Lung (tissue), 12 donors: ENCODE measurements at regions not wholly inside any gene's neighbourhood (a gene's known extent, or its start where the extent isn't known, plus 50 kb on each side); places are given as distances from the start of the nearest gene placed in this dataset. TPM values are rescaled to one million over a fixed set of nuclear protein-coding genes. Genes with fewer than 3 reads are reported as not detected.

Experiments
- ATAC-seq: fragments of 200-7000 bp; cut with Tn5 transposase; one replicate; pipeline ENCODE4 v1.9.1; 2020; ENCODE audit warnings: moderate number of reproducible peaks; ENCODE audit not compliant: insufficient read depth, low FRiP score
- DNase-seq, 3 donors: peaks; one replicate each; pipeline ENCODE4 v3.0.0-alpha.2; 2013 to 2017
- H3K27ac ChIP-seq, 2 donors: one replicate each; pipeline ENCODE4 v1.5.1; 2013; ENCODE audit warnings: mild to moderate bottlenecking in 2 of 2, moderate library complexity in 2 of 2, control low read depth in 1 of 2, inconsistent platforms in 1 of 2, low read depth in 1 of 2, low read length in 1 of 2
- H3K27me3 ChIP-seq, 3 donors: one replicate each; pipeline ENCODE4 v1.5.1; 2013; ENCODE audit warnings: low read length in 2 of 3; ENCODE audit not compliant: control insufficient read depth in 3 of 3, insufficient read depth in 3 of 3
- H3K36me3 ChIP-seq, 4 donors: one replicate each; pipeline ENCODE4 v1.5.1; 2013; ENCODE audit warnings: low read length in 4 of 4, mild to moderate bottlenecking in 1 of 4, moderate library complexity in 1 of 4; ENCODE audit not compliant: control insufficient read depth in 4 of 4, insufficient read depth in 4 of 4
- H3K4me1 ChIP-seq, 5 donors: one replicate each; pipeline ENCODE4 v1.5.1; 2013; ENCODE audit warnings: low read length in 5 of 5, mild to moderate bottlenecking in 2 of 5, moderate library complexity in 1 of 5; ENCODE audit not compliant: control insufficient read depth in 5 of 5, insufficient read depth in 5 of 5
- H3K4me3 ChIP-seq: one replicate; pipeline ENCODE4 v1.5.1; 2013; ENCODE audit warnings: mild to moderate bottlenecking, control low read depth, moderate library complexity
- H3K9ac ChIP-seq, 2 donors: one replicate each; pipeline ENCODE4 v1.5.1; 2013; ENCODE audit warnings: low read length in 2 of 2, control low read depth in 1 of 2; ENCODE audit not compliant: insufficient read depth in 1 of 2
- H3K9me3 ChIP-seq, 4 donors: one replicate each; pipeline ENCODE4 v1.5.1; 2013; ENCODE audit warnings: low read length in 3 of 4, mild to moderate bottlenecking in 1 of 4, moderate library complexity in 1 of 4; ENCODE audit not compliant: control insufficient read depth in 4 of 4, insufficient read depth in 3 of 4
- WGBS, 2 donors: extraction: QIAGEN DNeasy Blood & Tissue Kit; methylation state at CpG; one replicate each; pipeline ENCODE4 v1.1.7; 2013; 5-methylcytosine and 5-hydroxymethylcytosine counted together
- small RNA-seq: library from RNA; depleted of rRNA; stranded (forward); fragments of <200 nt; gene quantifications from one replicate; pipeline ENCODE3, GENCODE V24; 2014; ENCODE audit warnings: low replicate concordance
- TF ChIP-seq, protein P1 (sequence below): IDR thresholded peaks from 2 replicates; pipeline ENCODE4 v1.5.1; 2012; ENCODE audit warnings: mild to moderate bottlenecking; ENCODE audit errors: control extremely low read depth, extremely low read depth
- donor health status: control.
- donor health status: control.
- donor health status: Bipolar disorder and iron deficiency.
- donor health status: healthy.
- donor health status: DM: yes; HTN: yes; CAD: no.

DNA sequence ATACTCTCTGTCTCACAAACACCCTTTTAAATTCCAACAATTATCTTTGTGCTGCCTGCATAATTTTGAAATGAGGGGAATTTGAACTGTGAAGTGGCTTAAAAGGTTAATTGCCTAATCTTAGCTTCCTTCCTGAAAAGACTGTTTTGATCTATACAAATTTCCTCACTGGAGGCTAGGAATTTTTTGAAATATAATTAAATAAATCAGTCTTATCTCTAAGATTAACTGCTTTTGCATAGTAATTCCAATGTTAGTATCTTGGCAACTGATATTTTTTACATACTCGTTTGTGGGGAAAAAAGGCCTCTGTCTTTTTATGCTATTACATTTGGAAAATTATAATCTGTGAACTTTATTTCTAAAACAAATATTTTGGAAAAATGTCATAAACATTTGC is 498.5 kb downstream of the TMTC2 start:
- 18 to 53% methylated on average over 1 of the region's 1 CpG for WGBS, 2 donors
- Histone ChIP-seq H3K9ac (no peak overlapping the region), H3K4me3 (no peak overlapping the region), H3K27ac (no peak overlapping the region), H3K4me1 (peaks cover 0 to 12% (median 0%) of the 10 kb centered on the region in 5 donors), H3K36me3 (no peaks in the 10 kb centered on the region), H3K9me3 (peaks cover 0 to 2% (median 0%) of the 10 kb centered on the region in 4 donors), H3K27me3 (no peaks in the 10 kb centered on the region)
- ATAC-seq = no peak
- TF ChIP-seq, protein P1, sequence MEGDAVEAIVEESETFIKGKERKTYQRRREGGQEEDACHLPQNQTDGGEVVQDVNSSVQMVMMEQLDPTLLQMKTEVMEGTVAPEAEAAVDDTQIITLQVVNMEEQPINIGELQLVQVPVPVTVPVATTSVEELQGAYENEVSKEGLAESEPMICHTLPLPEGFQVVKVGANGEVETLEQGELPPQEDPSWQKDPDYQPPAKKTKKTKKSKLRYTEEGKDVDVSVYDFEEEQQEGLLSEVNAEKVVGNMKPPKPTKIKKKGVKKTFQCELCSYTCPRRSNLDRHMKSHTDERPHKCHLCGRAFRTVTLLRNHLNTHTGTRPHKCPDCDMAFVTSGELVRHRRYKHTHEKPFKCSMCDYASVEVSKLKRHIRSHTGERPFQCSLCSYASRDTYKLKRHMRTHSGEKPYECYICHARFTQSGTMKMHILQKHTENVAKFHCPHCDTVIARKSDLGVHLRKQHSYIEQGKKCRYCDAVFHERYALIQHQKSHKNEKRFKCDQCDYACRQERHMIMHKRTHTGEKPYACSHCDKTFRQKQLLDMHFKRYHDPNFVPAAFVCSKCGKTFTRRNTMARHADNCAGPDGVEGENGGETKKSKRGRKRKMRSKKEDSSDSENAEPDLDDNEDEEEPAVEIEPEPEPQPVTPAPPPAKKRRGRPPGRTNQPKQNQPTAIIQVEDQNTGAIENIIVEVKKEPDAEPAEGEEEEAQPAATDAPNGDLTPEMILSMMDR = no peak
- peak in 2 of 3 donors; percentile 74 to 81 for DNase-seq

Small RNAs in the stretch of these regions (small RNA-seq; reads per million reads assigned to genes)
- not detected for gene RF00334
